ENCODE measurements at regions not wholly inside any gene's neighbourhood (a gene's known extent, or its start where the extent isn't known, plus 50 kb on each side); places are given as distances from the start of the nearest gene placed in this dataset.

DNA sequence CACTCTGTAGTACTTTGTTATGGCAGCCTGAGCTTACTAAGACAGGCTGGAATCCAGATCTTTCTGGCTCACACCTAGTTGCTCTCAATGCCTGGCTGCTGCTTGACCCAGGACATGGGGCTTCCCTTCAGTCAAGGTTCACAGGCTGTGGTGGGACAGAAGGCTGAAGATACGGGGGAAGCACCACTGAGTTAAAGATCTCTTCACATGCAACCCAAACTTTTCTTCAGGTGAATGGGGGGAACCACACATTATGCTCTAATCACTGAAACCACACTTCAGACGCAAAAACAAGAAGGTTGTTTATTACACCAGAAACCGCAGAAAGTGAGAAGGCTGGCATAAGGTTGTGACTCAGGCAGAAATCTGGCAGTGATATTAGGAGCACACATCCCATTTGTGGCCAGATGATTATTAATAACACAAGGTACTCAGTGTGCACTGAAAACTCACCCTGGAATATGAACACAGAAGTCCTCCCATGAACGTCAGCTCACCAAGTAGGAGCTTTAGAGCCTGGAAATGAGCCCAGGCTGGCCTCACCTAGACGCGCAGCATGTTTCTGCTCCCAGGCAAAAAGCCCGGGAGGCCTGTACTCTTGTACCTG lies 230.5 kb upstream of the CHRNA7 start:
- H3K27me3 ChIP-seq (ENCODE audit: insufficient read depth, low read length) = no peaks in the 10 kb centered on the region
- H3K36me3 ChIP-seq (ENCODE audit: insufficient read depth, low read length) = no peaks in the 10 kb centered on the region
- H3K4me1 ChIP-seq (ENCODE audit: control insufficient read depth, insufficient read depth, low read length, unreplicated experiment) = no peaks in the 10 kb centered on the region
- no peak overlapping the region for H3K4me3 ChIP-seq (ENCODE audit: low read depth, low read length)
- H2AFZ ChIP-seq (ENCODE audit: low read length, unreplicated experiment) = no peak overlapping the region
- H3K27ac ChIP-seq (ENCODE audit: low read depth, low read length) = no peak overlapping the region
- no peaks in the 10 kb centered on the region for H3K79me2 ChIP-seq (ENCODE audit: control insufficient read depth, insufficient read depth, low read length, unreplicated experiment)

DNA sequence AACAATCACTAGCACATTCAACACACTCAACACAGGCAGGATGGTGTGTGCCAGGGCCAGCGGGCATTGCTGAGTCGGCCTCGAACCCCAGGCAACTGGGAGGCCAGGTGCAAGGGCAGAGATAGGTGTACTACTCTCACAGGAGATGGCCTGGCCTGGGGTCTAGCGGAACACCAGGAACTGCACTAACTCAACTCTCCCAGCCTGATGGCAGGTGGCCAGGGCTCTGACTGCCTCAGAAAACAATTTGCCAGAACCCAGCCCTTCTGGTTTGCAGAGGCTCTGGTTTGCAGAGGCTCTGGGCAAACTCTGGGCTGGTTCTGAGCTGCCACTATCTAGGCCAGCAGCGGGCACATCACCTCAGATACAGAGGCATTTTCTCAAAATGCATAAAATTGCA lies 229.2 kb upstream of the CHRNA7 start:
- no peaks in the 10 kb centered on the region for H3K4me1 ChIP-seq (ENCODE audit: control insufficient read depth, insufficient read depth, low read length, unreplicated experiment)
- no peaks in the 10 kb centered on the region for H3K36me3 ChIP-seq (ENCODE audit: insufficient read depth, low read length)
- H2AFZ ChIP-seq (ENCODE audit: low read length, unreplicated experiment) = no peak overlapping the region
- H3K27me3 ChIP-seq (ENCODE audit: insufficient read depth, low read length) = no peaks in the 10 kb centered on the region
- H3K79me2 ChIP-seq (ENCODE audit: control insufficient read depth, insufficient read depth, low read length, unreplicated experiment) = no peaks in the 10 kb centered on the region
- no peak overlapping the region for H3K4me3 ChIP-seq (ENCODE audit: low read depth, low read length)
- H3K27ac ChIP-seq (ENCODE audit: low read depth, low read length) = no peak overlapping the region

DNA sequence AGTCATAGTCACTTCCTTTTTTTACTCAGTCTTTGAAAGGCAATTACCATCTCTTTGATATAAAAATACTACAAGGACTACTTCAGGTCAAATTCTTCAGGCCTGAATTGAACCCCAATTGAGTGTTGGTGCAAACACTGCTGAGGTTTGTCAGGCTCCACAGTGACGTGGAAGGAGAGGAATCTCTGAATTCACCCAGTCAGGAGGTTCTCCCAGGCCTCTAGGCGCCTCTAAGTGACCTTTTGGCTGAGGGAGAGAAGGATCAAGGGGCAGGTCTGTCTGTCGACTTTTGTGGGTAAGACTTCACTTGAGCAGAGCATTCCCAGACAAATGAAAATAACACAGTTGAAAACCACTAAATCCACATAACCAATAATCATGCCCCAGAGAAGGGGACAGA lies 227.6 kb upstream of the CHRNA7 start:
- Histone ChIP-seq H3K79me2 (ENCODE audit: control insufficient read depth, insufficient read depth, low read length, unreplicated experiment) (no peaks in the 10 kb centered on the region), H3K36me3 (ENCODE audit: insufficient read depth, low read length) (no peaks in the 10 kb centered on the region), H3K27me3 (ENCODE audit: insufficient read depth, low read length) (no peaks in the 10 kb centered on the region), H3K4me3 (ENCODE audit: low read depth, low read length) (no peak overlapping the region), H3K27ac (ENCODE audit: low read depth, low read length) (no peak overlapping the region), H2AFZ (ENCODE audit: low read length, unreplicated experiment) (no peak overlapping the region), H3K4me1 (ENCODE audit: control insufficient read depth, insufficient read depth, low read length, unreplicated experiment) (no peaks in the 10 kb centered on the region)

- no peak overlapping the region for H3K4me3 ChIP-seq (ENCODE audit: low read depth, low read length)
- no peaks in the 10 kb centered on the region for H3K27me3 ChIP-seq (ENCODE audit: insufficient read depth, low read length)
- H3K36me3 ChIP-seq (ENCODE audit: insufficient read depth, low read length) = no peaks in the 10 kb centered on the region
- H2AFZ ChIP-seq (ENCODE audit: low read length, unreplicated experiment) = no peak overlapping the region
- H3K79me2 ChIP-seq (ENCODE audit: control insufficient read depth, insufficient read depth, low read length, unreplicated experiment) = no peaks in the 10 kb centered on the region
- H3K27ac ChIP-seq (ENCODE audit: low read depth, low read length) = no peak overlapping the region
- no peaks in the 10 kb centered on the region for H3K4me1 ChIP-seq (ENCODE audit: control insufficient read depth, insufficient read depth, low read length, unreplicated experiment)
Observed at GRCh38 chr15:31803388-31803884, 226.9 kb upstream of the CHRNA7 start.

GRCh38 chr15:31805090-31805662 lies 225.1 kb upstream of the CHRNA7 start:
- no peak overlapping the region for H3K4me3 ChIP-seq (ENCODE audit: low read depth, low read length)
- H3K27me3 ChIP-seq (ENCODE audit: insufficient read depth, low read length) = no peaks in the 10 kb centered on the region
- no peak overlapping the region for H2AFZ ChIP-seq (ENCODE audit: low read length, unreplicated experiment)
- H3K36me3 ChIP-seq (ENCODE audit: insufficient read depth, low read length) = no peaks in the 10 kb centered on the region
- H3K79me2 ChIP-seq (ENCODE audit: control insufficient read depth, insufficient read depth, low read length, unreplicated experiment) = no peaks in the 10 kb centered on the region
- H3K4me1 ChIP-seq (ENCODE audit: control insufficient read depth, insufficient read depth, low read length, unreplicated experiment) = no peaks in the 10 kb centered on the region
- no peak overlapping the region for H3K27ac ChIP-seq (ENCODE audit: low read depth, low read length)

- H3K79me2 ChIP-seq (ENCODE audit: control insufficient read depth, insufficient read depth, low read length, unreplicated experiment) = no peaks in the 10 kb centered on the region
- H3K27ac ChIP-seq (ENCODE audit: low read depth, low read length) = no peak overlapping the region
- H3K4me1 ChIP-seq (ENCODE audit: control insufficient read depth, insufficient read depth, low read length, unreplicated experiment) = no peaks in the 10 kb centered on the region
- H3K36me3 ChIP-seq (ENCODE audit: insufficient read depth, low read length) = no peaks in the 10 kb centered on the region
- no peak overlapping the region for H3K4me3 ChIP-seq (ENCODE audit: low read depth, low read length)
- H2AFZ ChIP-seq (ENCODE audit: low read length, unreplicated experiment) = no peak overlapping the region
- no peaks in the 10 kb centered on the region for H3K27me3 ChIP-seq (ENCODE audit: insufficient read depth, low read length)
Observed at GRCh38 chr15:31806106-31806505, 224.2 kb upstream of the CHRNA7 start.

DNA sequence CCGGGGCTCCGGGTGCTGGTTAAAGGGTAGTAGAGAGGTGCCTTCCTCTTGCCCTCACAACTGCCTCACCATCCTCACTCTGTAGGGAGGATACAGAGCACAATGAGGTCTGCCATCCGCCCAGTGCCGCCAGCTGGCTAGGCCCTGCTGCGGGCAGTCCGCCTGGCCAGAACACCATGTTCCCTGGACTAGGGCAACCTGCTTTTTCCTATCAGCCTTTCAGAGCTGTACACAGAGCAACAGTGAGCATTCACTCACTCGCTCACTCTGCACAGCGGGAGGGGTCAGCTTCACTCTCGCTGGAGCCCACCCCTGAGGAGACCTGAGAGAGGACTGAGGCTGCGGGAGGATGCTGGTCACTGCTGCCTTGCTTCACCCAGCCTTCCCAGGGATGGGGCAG lies 218.7 kb upstream of the CHRNA7 start:
- Histone ChIP-seq H3K4me3 (ENCODE audit: low read depth, low read length) (no peak overlapping the region), H3K4me1 (ENCODE audit: control insufficient read depth, insufficient read depth, low read length, unreplicated experiment) (no peaks in the 10 kb centered on the region), H3K79me2 (ENCODE audit: control insufficient read depth, insufficient read depth, low read length, unreplicated experiment) (no peaks in the 10 kb centered on the region), H3K36me3 (ENCODE audit: insufficient read depth, low read length) (no peaks in the 10 kb centered on the region), H3K27me3 (ENCODE audit: insufficient read depth, low read length) (no peaks in the 10 kb centered on the region), H2AFZ (ENCODE audit: low read length, unreplicated experiment) (no peak overlapping the region), H3K27ac (ENCODE audit: low read depth, low read length) (no peak overlapping the region)

DNA sequence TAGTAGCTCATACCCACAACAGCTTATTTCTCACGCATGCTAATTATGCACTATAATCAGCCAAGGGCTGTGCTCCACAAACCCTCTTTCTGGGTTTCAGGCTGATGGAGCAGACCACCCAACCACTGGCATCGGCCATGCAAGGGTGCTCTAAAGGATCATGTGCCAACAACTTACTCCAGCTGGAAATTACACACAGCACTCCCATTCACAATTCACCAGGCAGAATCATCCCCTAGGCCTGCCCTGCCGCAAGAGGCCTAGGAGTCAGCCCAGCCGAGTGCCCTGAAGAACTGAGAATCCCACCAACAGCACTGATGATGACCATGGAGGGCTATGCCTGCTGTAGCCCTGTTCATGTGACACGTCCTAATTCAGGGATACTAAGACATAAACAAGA lies 216.2 kb upstream of the CHRNA7 start:
- Histone ChIP-seq H3K79me2 (ENCODE audit: control insufficient read depth, insufficient read depth, low read length, unreplicated experiment) (no peaks in the 10 kb centered on the region), H3K27ac (ENCODE audit: low read depth, low read length) (no peak overlapping the region), H2AFZ (ENCODE audit: low read length, unreplicated experiment) (no peak overlapping the region), H3K36me3 (ENCODE audit: insufficient read depth, low read length) (no peaks in the 10 kb centered on the region), H3K4me1 (ENCODE audit: control insufficient read depth, insufficient read depth, low read length, unreplicated experiment) (no peaks in the 10 kb centered on the region), H3K4me3 (ENCODE audit: low read depth, low read length) (no peak overlapping the region), H3K27me3 (ENCODE audit: insufficient read depth, low read length) (no peaks in the 10 kb centered on the region)

DNA sequence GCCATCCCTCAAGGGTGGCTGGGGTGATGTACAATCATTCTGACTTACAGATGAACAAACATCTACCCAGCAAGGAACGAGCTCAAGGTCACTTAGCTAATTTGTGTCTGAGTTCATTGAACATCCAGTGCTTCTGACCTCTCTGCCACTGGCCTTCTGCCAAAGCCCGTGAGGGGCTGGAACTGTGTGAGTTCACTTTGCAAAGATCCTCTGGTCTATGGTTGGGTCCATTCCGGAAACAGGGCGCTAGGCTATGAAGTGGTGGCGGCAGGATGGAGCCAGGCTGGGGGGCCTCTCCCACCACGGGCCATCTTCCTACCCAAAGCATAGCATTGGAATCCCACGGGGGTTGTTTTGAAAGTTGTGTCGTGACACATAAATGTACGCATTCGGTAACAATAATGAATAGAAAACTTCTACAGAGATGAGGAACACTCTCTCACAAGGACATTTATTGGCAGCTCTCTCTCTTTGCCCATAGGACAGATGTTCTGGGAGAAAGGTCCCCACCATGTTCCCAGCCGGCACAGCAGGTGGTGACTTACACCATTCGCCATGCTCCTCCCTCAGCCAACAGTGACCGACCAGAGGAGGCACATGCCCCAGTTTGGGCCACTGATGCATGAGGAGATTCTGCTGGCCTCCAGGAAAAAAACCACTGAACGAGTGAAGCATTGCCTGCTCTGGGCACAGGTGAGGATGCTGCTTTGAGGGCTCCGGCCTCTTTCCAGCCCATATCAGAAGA lies 214.7 kb upstream of the CHRNA7 start:
- no peaks in the 10 kb centered on the region for H3K79me2 ChIP-seq (ENCODE audit: control insufficient read depth, insufficient read depth, low read length, unreplicated experiment)
- H3K4me3 ChIP-seq (ENCODE audit: low read depth, low read length) = no peak overlapping the region
- no peaks in the 10 kb centered on the region for H3K4me1 ChIP-seq (ENCODE audit: control insufficient read depth, insufficient read depth, low read length, unreplicated experiment)
- no peak overlapping the region for H3K27ac ChIP-seq (ENCODE audit: low read depth, low read length)
- no peaks in the 10 kb centered on the region for H3K36me3 ChIP-seq (ENCODE audit: insufficient read depth, low read length)
- no peak overlapping the region for H2AFZ ChIP-seq (ENCODE audit: low read length, unreplicated experiment)
- H3K27me3 ChIP-seq (ENCODE audit: insufficient read depth, low read length) = no peaks in the 10 kb centered on the region

GRCh38 chr15:31822463-31822862 lies 207.9 kb upstream of the CHRNA7 start:
- Histone ChIP-seq H3K27me3 (ENCODE audit: insufficient read depth, low read length) (no peaks in the 10 kb centered on the region), H3K27ac (ENCODE audit: low read depth, low read length) (no peak overlapping the region), H3K4me1 (ENCODE audit: control insufficient read depth, insufficient read depth, low read length, unreplicated experiment) (no peaks in the 10 kb centered on the region), H3K36me3 (ENCODE audit: insufficient read depth, low read length) (no peaks in the 10 kb centered on the region), H3K79me2 (ENCODE audit: control insufficient read depth, insufficient read depth, low read length, unreplicated experiment) (no peaks in the 10 kb centered on the region), H3K4me3 (ENCODE audit: low read depth, low read length) (no peak overlapping the region), H2AFZ (ENCODE audit: low read length, unreplicated experiment) (no peak overlapping the region)

DNA sequence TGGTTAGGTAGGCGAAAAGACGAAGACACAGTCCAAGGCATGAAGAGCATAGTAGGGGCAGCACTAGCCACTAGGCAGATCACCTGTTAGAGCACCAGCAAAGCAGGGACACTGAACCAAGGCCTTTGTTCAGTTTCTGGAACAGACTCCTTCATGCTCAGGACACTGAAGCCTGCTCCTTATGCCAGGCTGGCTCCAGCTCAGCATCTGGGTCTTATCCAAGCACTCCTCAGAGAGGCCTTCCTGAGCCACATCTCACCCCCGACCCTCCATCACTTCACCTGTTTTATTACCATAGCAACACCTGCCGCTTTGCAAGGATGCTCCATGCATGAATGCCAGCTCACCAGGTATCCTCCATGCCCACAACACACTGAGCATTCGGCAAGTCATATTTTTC lies 206.3 kb upstream of the CHRNA7 start:
- Histone ChIP-seq H2AFZ (ENCODE audit: low read length, unreplicated experiment) (no peak overlapping the region), H3K36me3 (ENCODE audit: insufficient read depth, low read length) (no peaks in the 10 kb centered on the region), H3K79me2 (ENCODE audit: control insufficient read depth, insufficient read depth, low read length, unreplicated experiment) (no peaks in the 10 kb centered on the region), H3K27ac (ENCODE audit: low read depth, low read length) (no peak overlapping the region), H3K4me3 (ENCODE audit: low read depth, low read length) (no peak overlapping the region), H3K27me3 (ENCODE audit: insufficient read depth, low read length) (no peaks in the 10 kb centered on the region), H3K4me1 (ENCODE audit: control insufficient read depth, insufficient read depth, low read length, unreplicated experiment) (no peaks in the 10 kb centered on the region)
